ENCODE measurements at regions not wholly inside any gene's neighbourhood (a gene's known extent, or its start where the extent isn't known, plus 50 kb on each side); places are given as distances from the start of the nearest gene placed in this dataset.

DNA sequence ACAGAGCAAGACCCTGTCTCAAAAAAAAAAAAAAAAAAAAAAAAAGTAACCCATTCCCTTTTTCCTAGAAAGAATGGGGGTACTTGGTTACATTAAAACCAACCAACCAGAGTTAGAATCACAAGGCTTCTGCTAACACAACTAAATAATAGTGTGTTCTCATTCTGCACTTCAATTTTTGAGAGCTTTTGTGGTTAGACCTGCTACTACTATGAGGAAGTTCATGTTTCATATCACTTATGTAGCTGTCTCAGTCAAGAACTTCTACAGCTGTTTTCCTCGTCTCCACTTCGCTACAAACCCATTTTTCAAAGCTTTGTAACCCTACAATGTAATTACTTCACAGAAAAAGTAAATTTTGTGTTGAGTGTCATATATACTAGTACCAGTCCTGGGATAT, 58.3 kb downstream of the PDHA2 start:
- peaks cover 9% of the 10 kb centered on the region for H3K9me3 Mint-ChIP-seq
- H3K4me3 Mint-ChIP-seq, result no peak overlapping the region
- TF ChIP-seq, protein P1, sequence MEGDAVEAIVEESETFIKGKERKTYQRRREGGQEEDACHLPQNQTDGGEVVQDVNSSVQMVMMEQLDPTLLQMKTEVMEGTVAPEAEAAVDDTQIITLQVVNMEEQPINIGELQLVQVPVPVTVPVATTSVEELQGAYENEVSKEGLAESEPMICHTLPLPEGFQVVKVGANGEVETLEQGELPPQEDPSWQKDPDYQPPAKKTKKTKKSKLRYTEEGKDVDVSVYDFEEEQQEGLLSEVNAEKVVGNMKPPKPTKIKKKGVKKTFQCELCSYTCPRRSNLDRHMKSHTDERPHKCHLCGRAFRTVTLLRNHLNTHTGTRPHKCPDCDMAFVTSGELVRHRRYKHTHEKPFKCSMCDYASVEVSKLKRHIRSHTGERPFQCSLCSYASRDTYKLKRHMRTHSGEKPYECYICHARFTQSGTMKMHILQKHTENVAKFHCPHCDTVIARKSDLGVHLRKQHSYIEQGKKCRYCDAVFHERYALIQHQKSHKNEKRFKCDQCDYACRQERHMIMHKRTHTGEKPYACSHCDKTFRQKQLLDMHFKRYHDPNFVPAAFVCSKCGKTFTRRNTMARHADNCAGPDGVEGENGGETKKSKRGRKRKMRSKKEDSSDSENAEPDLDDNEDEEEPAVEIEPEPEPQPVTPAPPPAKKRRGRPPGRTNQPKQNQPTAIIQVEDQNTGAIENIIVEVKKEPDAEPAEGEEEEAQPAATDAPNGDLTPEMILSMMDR (conservative IDR thresholded peaks at IDR 0.05), result no peak
- no peaks in the 10 kb centered on the region for H3K36me3 Mint-ChIP-seq (ENCODE audit: low read depth)
- H3K4me1 Mint-ChIP-seq, result no peaks in the 10 kb centered on the region
- no peak for DNase-seq (ENCODE audit: low read depth, low spot score)
- no peaks in the 10 kb centered on the region for H3K27me3 Mint-ChIP-seq (ENCODE audit: low read depth)
- H3K27ac Mint-ChIP-seq (ENCODE audit: unreplicated experiment), result no peak overlapping the region

DNA sequence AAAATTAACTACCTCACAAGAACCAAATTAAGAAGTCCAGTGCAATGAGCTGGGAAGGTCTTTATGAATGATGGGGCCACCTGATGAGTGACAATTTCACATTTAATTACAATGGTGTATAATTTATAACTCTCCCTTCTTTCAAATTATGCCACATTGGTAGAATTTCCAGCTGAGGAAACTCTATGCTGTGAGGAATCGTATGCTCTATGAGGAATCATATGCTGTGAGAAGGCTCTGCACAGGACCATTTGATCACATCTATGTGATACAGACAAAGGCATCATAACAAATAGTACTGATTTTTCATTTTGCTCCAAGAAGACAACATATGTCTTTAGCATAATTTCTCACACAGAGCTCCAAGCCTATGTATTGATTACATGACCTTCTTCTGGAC, 69.3 kb downstream of the PDHA2 start:
- Mint-ChIP-seq H3K27ac (ENCODE audit: unreplicated experiment) (no peak overlapping the region), H3K36me3 (ENCODE audit: low read depth) (no peaks in the 10 kb centered on the region), H3K27me3 (ENCODE audit: low read depth) (no peaks in the 10 kb centered on the region), H3K4me1 (peaks cover 7% of the 10 kb centered on the region), H3K9me3 (peaks cover 8% of the 10 kb centered on the region), H3K4me3 (no peak overlapping the region)
- TF ChIP-seq, protein P1 (conservative IDR thresholded peaks at IDR 0.05), result no peak
- DNase-seq (ENCODE audit: low read depth, low spot score), result no peak

DNA sequence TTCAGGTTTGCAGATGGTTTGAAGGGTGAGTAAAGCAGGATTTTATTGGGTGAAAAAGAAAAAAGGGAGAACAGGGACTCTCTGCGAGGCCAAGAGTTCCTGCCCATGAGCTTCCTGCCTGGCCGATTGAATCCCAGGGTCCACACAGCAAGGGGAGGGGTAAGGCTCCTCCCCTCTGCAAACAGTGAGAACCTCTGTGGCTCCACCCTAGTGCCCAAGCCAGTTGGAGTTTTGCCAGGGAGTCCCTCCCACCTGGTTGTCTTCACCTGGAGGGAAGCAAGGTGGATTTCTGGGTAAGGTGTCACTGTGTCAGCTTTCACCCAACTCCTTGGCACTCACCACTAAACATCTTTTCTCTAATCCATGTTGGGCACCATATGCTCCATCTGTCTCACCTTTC, 70.9 kb downstream of the PDHA2 start:
- TF ChIP-seq, protein P1 (conservative IDR thresholded peaks at IDR 0.05), result no peak
- no peak overlapping the region for H3K4me3 Mint-ChIP-seq
- H3K27ac Mint-ChIP-seq (ENCODE audit: unreplicated experiment), result no peak overlapping the region
- DNase-seq (ENCODE audit: low read depth, low spot score), result no peak
- no peaks in the 10 kb centered on the region for H3K36me3 Mint-ChIP-seq (ENCODE audit: low read depth)
- H3K9me3 Mint-ChIP-seq, result peaks cover 8% of the 10 kb centered on the region
- H3K27me3 Mint-ChIP-seq (ENCODE audit: low read depth), result no peaks in the 10 kb centered on the region
- H3K4me1 Mint-ChIP-seq, result peaks cover 7% of the 10 kb centered on the region

DNA sequence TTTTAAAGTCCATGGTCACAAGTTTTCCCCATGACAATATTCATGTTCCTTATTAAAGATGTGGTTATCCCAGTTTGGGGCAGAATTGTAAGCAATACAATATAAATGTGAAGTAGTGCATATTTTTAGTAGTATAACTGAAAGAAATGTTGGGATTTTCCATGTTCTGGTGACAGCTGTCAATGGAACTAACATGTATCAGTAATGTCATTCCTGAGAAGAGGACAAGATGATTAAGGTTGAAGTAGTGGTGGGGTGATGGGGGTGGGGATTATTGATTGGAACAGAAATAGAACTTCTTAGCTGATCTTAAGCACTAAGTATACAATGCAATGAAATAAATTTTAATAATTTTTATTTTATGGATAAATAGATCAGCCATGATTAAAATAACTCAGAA, 81.6 kb downstream of the PDHA2 start:
- H3K27me3 Mint-ChIP-seq (ENCODE audit: low read depth), result no peaks in the 10 kb centered on the region
- TF ChIP-seq, protein P1 (conservative IDR thresholded peaks at IDR 0.05), result no peak
- DNase-seq (ENCODE audit: low read depth, low spot score), result no peak
- peaks cover 6% of the 10 kb centered on the region for H3K36me3 Mint-ChIP-seq (ENCODE audit: low read depth)
- H3K9me3 Mint-ChIP-seq, result peaks cover 18% of the 10 kb centered on the region
- H3K4me3 Mint-ChIP-seq, result no peak overlapping the region
- no peak overlapping the region for H3K27ac Mint-ChIP-seq (ENCODE audit: unreplicated experiment)
- H3K4me1 Mint-ChIP-seq, result no peaks in the 10 kb centered on the region

DNA sequence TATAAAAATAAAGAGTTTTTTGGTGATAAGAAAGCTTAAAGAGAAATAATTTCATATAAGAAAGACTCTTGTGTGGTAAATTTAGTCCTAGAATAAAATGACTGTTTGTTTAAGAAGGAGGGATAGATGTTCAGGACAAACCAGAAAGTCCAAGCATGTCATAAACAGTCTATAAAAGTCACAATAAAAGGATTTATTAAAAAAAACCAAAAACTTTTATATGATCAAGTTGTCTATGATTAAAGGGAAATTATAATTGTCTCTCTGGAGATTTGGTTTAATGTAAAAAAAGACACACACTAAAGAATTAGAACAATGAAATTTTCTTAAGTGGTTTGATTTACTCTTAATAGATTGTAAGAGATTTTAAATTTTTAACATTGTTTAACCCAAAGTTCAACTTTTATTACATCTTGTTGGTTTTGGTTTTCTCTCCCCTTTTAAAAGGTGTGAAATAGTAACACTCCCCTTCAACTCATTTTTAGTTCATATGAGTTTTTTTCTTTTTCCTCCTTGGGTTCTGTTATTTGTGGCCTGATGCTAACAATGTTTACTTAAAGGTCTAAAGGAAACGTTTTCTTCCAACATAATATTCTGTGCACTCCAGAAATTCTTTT, 89.7 kb downstream of the PDHA2 start:
- no peaks in the 10 kb centered on the region for H3K4me1 Mint-ChIP-seq
- no peak overlapping the region for H3K4me3 Mint-ChIP-seq
- H3K27me3 Mint-ChIP-seq (ENCODE audit: low read depth), result no peaks in the 10 kb centered on the region
- H3K9me3 Mint-ChIP-seq, result peaks cover 32% of the 10 kb centered on the region
- H3K36me3 Mint-ChIP-seq (ENCODE audit: low read depth), result peaks cover 15% of the 10 kb centered on the region
- no peak for DNase-seq (ENCODE audit: low read depth, low spot score)
- no peak overlapping the region for H3K27ac Mint-ChIP-seq (ENCODE audit: unreplicated experiment)
- TF ChIP-seq, protein P1 (conservative IDR thresholded peaks at IDR 0.05), result no peak

All from neural crest cell (in vitro differentiated cells).